HepG2 (cell line): ENCODE measurements at regions not wholly inside any gene's neighbourhood (a gene's known extent, or its start where the extent isn't known, plus 50 kb on each side); places are given as distances from the start of the nearest gene placed in this dataset.

Source experiments
- GATA4 ChIP-seq: sonication (generic); IDR thresholded peaks from 2 replicates; pipeline ENCODE4 v1.6.1; 2016; ENCODE audit warnings: antibody characterized with exemption, low read depth, borderline replicate concordance
- GTF3A ChIP-seq: sonication (generic); formaldehyde crosslinking; conservative IDR thresholded peaks from 2 replicates; pipeline ENCODE4 v1.4.0; 2020; ENCODE audit warnings: mild to moderate bottlenecking, missing genetic modification reagents
- HDAC1 ChIP-seq: sonication (generic); formaldehyde crosslinking; IDR thresholded peaks from 2 replicates; pipeline ENCODE4 v1.5.1; 2020; ENCODE audit warnings: mild to moderate bottlenecking, missing genetic modification reagents
- HOXA7 ChIP-seq: sonication (generic); formaldehyde crosslinking; IDR thresholded peaks from 2 replicates; pipeline ENCODE4 v1.8.1; 2022; ENCODE audit warnings: mild to moderate bottlenecking, missing genetic modification reagents, moderate library complexity
- KDM6A ChIP-seq: IDR thresholded peaks from 2 replicates; pipeline ENCODE4 v1.6.1; 2016; ENCODE audit warnings: low read depth
- MBNL3 ChIP-seq: fragments of 250-450 bp; sonication (Bioruptor Pico); conservative IDR thresholded peaks from 2 replicates; pipeline ENCODE4 v1.8.0; 2022; ENCODE audit warnings: mild to moderate bottlenecking, inconsistent platforms
- MIXL1 ChIP-seq: IDR thresholded peaks from 2 replicates; pipeline ENCODE4 v1.6.1; 2016
- MTA1 ChIP-seq: sonication (generic); formaldehyde crosslinking; IDR thresholded peaks from 2 replicates; pipeline ENCODE4 v1.4.0; 2020; ENCODE audit warnings: missing genetic modification reagents, mild to moderate bottlenecking, borderline replicate concordance
- NCOA1 ChIP-seq: sonication (generic); formaldehyde crosslinking; IDR thresholded peaks from 2 replicates; pipeline ENCODE4 v1.9.0; 2021; ENCODE audit warnings: missing genetic modification reagents
- NPAS2 ChIP-seq: sonication (generic); formaldehyde crosslinking; IDR thresholded peaks from 2 replicates; pipeline ENCODE4 v1.8.0; 2022; ENCODE audit warnings: mild to moderate bottlenecking, missing genetic modification reagents, borderline replicate concordance
- PAX8 ChIP-seq: sonication (generic); formaldehyde crosslinking; IDR thresholded peaks from 2 replicates; pipeline ENCODE4 v1.8.0; 2022; ENCODE audit warnings: mild to moderate bottlenecking, missing genetic modification reagents, borderline replicate concordance
- SMAD9 ChIP-seq: sonication (generic); formaldehyde crosslinking; IDR thresholded peaks from 2 replicates; pipeline ENCODE4 v1.5.1; 2020; ENCODE audit warnings: mild to moderate bottlenecking, missing genetic modification reagents
- TAF15 ChIP-seq: fragments of 200-400 bp; formaldehyde crosslinking; IDR thresholded peaks from one replicate; pipeline ENCODE4 v1.6.1; 2018; ENCODE audit warnings: mild to moderate bottlenecking, low read depth, low read length; ENCODE audit not compliant: poor library complexity, severe bottlenecking
- ZFP36 ChIP-seq: fragments of 150-350 bp; IDR thresholded peaks from 2 replicates; pipeline ENCODE4 v1.6.1; 2018; ENCODE audit warnings: borderline replicate concordance, low read length, low read depth; ENCODE audit not compliant: partially characterized antibody
- ZNF101 ChIP-seq: sonication (generic); formaldehyde crosslinking; IDR thresholded peaks from 2 replicates; pipeline ENCODE4 v1.4.0; 2020; ENCODE audit warnings: mild to moderate bottlenecking, low read depth, missing genetic modification reagents, borderline replicate concordance
- ZNF124 ChIP-seq: sonication (generic); formaldehyde crosslinking; IDR thresholded peaks from 2 replicates; pipeline ENCODE4 v1.4.0; 2020; ENCODE audit warnings: missing genetic modification reagents
- ZNF547 ChIP-seq: sonication (generic); formaldehyde crosslinking; IDR thresholded peaks from 2 replicates; pipeline ENCODE4 v1.5.1; 2020; ENCODE audit warnings: mild to moderate bottlenecking, missing genetic modification reagents
- ZNF615 ChIP-seq: sonication (generic); formaldehyde crosslinking; IDR thresholded peaks from 2 replicates; pipeline ENCODE4 v1.5.0; 2020; ENCODE audit warnings: mild to moderate bottlenecking, missing genetic modification reagents, borderline replicate concordance
- ZNF616 ChIP-seq: sonication (generic); formaldehyde crosslinking; IDR thresholded peaks from 2 replicates; pipeline ENCODE4 v1.5.0; 2020; ENCODE audit warnings: low read depth, mild to moderate bottlenecking, missing genetic modification reagents
- ZNF644 ChIP-seq: IDR thresholded peaks from 2 replicates; pipeline ENCODE4 v1.6.1; 2016; ENCODE audit warnings: low read depth
- ZNF772 ChIP-seq: sonication (generic); formaldehyde crosslinking; IDR thresholded peaks from 2 replicates; pipeline ENCODE4 v1.5.0; 2020; ENCODE audit warnings: mild to moderate bottlenecking, missing genetic modification reagents
- ZSCAN22 ChIP-seq: sonication (generic); formaldehyde crosslinking; IDR thresholded peaks from 2 replicates; pipeline ENCODE4 v1.4.0; 2020; ENCODE audit warnings: mild to moderate bottlenecking, missing genetic modification reagents
- TF ChIP-seq, protein P1 (sequence below): sonication (generic); formaldehyde crosslinking; IDR thresholded peaks from 2 replicates; pipeline ENCODE4 v1.4.0; 2020; ENCODE audit warnings: missing genetic modification reagents
- TF ChIP-seq, protein P2 (sequence below): sonication (generic); formaldehyde crosslinking; conservative IDR thresholded peaks from 2 replicates; pipeline ENCODE4 v1.4.0; 2020; ENCODE audit warnings: missing genetic modification reagents
- TF ChIP-seq, protein P3 (sequence below): sonication (generic); formaldehyde crosslinking; IDR thresholded peaks from 2 replicates; pipeline ENCODE4 v1.8.0; 2022; ENCODE audit warnings: missing genetic modification reagents, mild to moderate bottlenecking, moderate library complexity, borderline replicate concordance
- TF ChIP-seq, protein P4 (sequence below): sonication (generic); formaldehyde crosslinking; IDR thresholded peaks from 2 replicates; pipeline ENCODE4 v1.5.0; 2020; ENCODE audit warnings: mild to moderate bottlenecking, missing genetic modification reagents

DNA sequence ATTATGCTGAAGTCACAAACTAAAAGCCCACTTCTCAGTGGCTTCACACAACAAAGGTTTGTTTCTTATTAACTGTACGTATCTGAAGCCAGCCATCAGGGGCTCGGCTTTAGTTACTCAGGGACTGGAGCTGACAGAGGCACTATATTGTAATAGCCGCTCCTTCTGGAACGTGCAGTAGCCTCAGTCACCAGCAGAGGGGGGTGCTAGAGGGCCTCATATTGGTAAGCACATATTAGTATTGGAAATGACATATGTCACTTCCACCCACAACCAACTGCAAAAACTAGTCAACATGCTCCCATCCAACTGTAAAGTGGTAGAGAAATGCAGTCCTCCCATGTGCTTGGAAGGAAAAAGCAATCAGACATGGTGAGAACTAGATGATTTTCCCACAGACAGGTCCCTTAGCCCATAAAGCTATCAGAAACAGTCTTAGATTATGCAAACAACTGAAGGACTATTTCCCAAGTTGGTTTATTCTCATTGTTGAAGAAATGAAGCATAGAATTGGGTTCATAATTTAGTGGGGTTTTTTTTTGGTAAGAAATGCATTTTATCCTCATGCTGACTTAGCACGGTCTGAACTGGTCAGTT is 183.6 kb upstream of the G2E3 start (continued):
- TF ChIP-seq PAX8 (CRISPR knock-in tag) (no peak), ZNF772 (CRISPR knock-in tag) (no peak), HOXA7 (CRISPR knock-in tag) (no peak), TAF15 (no peak), KDM6A (CRISPR knock-in tag) (no peak), MBNL3 (CRISPR knock-in tag) (no peak), NPAS2 (CRISPR knock-in tag) (0 out of 2 replicates have a peak, but pooled peaks have one; percentile 53), ZNF616 (CRISPR knock-in tag) (no peak), ZFP36 (no peak), ZNF615 (CRISPR knock-in tag) (0 out of 2 replicates have a peak, but pooled peaks have one; percentile 48), GTF3A (no peak), HDAC1 (CRISPR knock-in tag) (no peak), ZNF547 (CRISPR knock-in tag) (no peak), ZNF124 (CRISPR knock-in tag) (no peak), NCOA1 (CRISPR knock-in tag) (no peak), MIXL1 (CRISPR knock-in tag) (no peak), ZNF101 (CRISPR knock-in tag) (no peak), GATA4 (no peak), MTA1 (CRISPR knock-in tag) (no peak), SMAD9 (CRISPR knock-in tag) (no peak), ZNF644 (CRISPR knock-in tag) (no peak), ZSCAN22 (CRISPR knock-in tag) (no peak)
- TF ChIP-seq, protein P1, sequence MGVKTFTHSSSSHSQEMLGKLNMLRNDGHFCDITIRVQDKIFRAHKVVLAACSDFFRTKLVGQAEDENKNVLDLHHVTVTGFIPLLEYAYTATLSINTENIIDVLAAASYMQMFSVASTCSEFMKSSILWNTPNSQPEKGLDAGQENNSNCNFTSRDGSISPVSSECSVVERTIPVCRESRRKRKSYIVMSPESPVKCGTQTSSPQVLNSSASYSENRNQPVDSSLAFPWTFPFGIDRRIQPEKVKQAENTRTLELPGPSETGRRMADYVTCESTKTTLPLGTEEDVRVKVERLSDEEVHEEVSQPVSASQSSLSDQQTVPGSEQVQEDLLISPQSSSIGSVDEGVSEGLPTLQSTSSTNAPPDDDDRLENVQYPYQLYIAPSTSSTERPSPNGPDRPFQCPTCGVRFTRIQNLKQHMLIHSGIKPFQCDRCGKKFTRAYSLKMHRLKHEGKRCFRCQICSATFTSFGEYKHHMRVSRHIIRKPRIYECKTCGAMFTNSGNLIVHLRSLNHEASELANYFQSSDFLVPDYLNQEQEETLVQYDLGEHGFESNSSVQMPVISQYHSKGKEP (CRISPR knock-in tag), result no peak
- TF ChIP-seq, protein P2, sequence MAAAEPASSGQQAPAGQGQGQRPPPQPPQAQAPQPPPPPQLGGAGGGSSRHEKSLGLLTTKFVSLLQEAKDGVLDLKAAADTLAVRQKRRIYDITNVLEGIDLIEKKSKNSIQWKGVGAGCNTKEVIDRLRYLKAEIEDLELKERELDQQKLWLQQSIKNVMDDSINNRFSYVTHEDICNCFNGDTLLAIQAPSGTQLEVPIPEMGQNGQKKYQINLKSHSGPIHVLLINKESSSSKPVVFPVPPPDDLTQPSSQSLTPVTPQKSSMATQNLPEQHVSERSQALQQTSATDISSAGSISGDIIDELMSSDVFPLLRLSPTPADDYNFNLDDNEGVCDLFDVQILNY (CRISPR knock-in tag), result no peak
- TF ChIP-seq, protein P3, sequence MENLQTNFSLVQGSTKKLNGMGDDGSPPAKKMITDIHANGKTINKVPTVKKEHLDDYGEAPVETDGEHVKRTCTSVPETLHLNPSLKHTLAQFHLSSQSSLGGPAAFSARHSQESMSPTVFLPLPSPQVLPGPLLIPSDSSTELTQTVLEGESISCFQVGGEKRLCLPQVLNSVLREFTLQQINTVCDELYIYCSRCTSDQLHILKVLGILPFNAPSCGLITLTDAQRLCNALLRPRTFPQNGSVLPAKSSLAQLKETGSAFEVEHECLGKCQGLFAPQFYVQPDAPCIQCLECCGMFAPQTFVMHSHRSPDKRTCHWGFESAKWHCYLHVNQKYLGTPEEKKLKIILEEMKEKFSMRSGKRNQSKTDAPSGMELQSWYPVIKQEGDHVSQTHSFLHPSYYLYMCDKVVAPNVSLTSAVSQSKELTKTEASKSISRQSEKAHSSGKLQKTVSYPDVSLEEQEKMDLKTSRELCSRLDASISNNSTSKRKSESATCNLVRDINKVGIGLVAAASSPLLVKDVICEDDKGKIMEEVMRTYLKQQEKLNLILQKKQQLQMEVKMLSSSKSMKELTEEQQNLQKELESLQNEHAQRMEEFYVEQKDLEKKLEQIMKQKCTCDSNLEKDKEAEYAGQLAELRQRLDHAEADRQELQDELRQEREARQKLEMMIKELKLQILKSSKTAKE (CRISPR knock-in tag), result no peak
- TF ChIP-seq, protein P4, sequence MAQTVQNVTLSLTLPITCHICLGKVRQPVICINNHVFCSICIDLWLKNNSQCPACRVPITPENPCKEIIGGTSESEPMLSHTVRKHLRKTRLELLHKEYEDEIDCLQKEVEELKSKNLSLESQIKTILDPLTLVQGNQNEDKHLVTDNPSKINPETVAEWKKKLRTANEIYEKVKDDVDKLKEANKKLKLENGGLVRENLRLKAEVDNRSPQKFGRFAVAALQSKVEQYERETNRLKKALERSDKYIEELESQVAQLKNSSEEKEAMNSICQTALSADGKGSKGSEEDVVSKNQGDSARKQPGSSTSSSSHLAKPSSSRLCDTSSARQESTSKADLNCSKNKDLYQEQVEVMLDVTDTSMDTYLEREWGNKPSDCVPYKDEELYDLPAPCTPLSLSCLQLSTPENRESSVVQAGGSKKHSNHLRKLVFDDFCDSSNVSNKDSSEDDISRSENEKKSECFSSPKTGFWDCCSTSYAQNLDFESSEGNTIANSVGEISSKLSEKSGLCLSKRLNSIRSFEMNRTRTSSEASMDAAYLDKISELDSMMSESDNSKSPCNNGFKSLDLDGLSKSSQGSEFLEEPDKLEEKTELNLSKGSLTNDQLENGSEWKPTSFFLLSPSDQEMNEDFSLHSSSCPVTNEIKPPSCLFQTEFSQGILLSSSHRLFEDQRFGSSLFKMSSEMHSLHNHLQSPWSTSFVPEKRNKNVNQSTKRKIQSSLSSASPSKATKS (CRISPR knock-in tag), result no peak
